Loucy (cell line): ENCODE measurements at regions not wholly inside any gene's neighbourhood (a gene's known extent, or its start where the extent isn't known, plus 50 kb on each side); places are given as distances from the start of the nearest gene placed in this dataset.
A peak's percentile ranks its signal among the peaks of the same experiment; 100 is the strongest.

ENCODE experiments used
- H2AFZ ChIP-seq: fragments of 200-600 bp; sonication (generic); 2 replicates; pipeline ENCODE4 v1.6.0; 2016; ENCODE audit warnings: antibody characterized with exemption, mild to moderate bottlenecking, low read length, moderate library complexity
- H3F3A ChIP-seq: fragments of 200-600 bp; 2 replicates; pipeline ENCODE4 v1.6.0; 2016; ENCODE audit warnings: antibody characterized with exemption, low read depth, mild to moderate bottlenecking
- H3K27me3 ChIP-seq: fragments of 200-600 bp; sonication (generic); 2 replicates; pipeline ENCODE4 v1.6.1; 2014; ENCODE audit warnings: low read length, mild to moderate bottlenecking; ENCODE audit not compliant: insufficient read depth, poor library complexity, severe bottlenecking
- H3K36me3 ChIP-seq: fragments of 200-600 bp; sonication (generic); 2 replicates; pipeline ENCODE4 v1.6.1; 2016; ENCODE audit warnings: low read length; ENCODE audit not compliant: insufficient read depth
- H3K4me1 ChIP-seq: fragments of 200-600 bp; sonication (generic); 2 replicates; pipeline ENCODE4 v1.5.1; 2014; ENCODE audit warnings: low read length, mild to moderate bottlenecking; ENCODE audit not compliant: insufficient read depth, poor library complexity, severe bottlenecking
- H3K4me2 ChIP-seq: fragments of 200-600 bp; sonication (generic); 2 replicates; pipeline ENCODE4 v1.6.0; 2014; ENCODE audit warnings: antibody characterized with exemption, low read length, low read depth, mild to moderate bottlenecking; ENCODE audit not compliant: poor library complexity, severe bottlenecking
- H3K4me3 ChIP-seq: fragments of 200-600 bp; sonication (generic); 2 replicates; pipeline ENCODE4 v1.5.1; 2014; ENCODE audit warnings: low read length, mild to moderate bottlenecking, mixed read lengths; ENCODE audit not compliant: poor library complexity, severe bottlenecking
- H3K79me2 ChIP-seq: fragments of 200-600 bp; sonication (generic); 2 replicates; pipeline ENCODE4 v1.6.1; 2014; ENCODE audit warnings: low read length; ENCODE audit not compliant: insufficient read depth
- H3K9ac ChIP-seq: fragments of 200-600 bp; sonication (generic); 2 replicates; pipeline ENCODE4 v1.6.0; 2014; ENCODE audit warnings: mild to moderate bottlenecking, low read depth, low read length, moderate library complexity; ENCODE audit not compliant: poor library complexity, severe bottlenecking
- H3K9me2 ChIP-seq: fragments of 200-600 bp; sonication (generic); replicated peaks from 2 replicates; pipeline ENCODE4 v1.6.1; 2016; ENCODE audit warnings: low read depth, low read length, mixed read lengths
- H3K9me3 ChIP-seq: fragments of 200-600 bp; sonication (generic); 2 replicates; pipeline ENCODE4 v1.6.1; 2014; ENCODE audit warnings: mild to moderate bottlenecking, antibody characterized with exemption, low read length, low read depth; ENCODE audit not compliant: insufficient read depth
- H4K20me1 ChIP-seq: fragments of 200-600 bp; sonication (generic); 2 replicates; pipeline ENCODE4 v1.6.0; 2014; ENCODE audit warnings: antibody characterized with exemption, low read length, mild to moderate bottlenecking; ENCODE audit not compliant: insufficient read depth, poor library complexity, severe bottlenecking
- CTCF ChIP-seq: fragments of 200-600 bp; sonication (generic); conservative IDR thresholded peaks from 2 replicates; pipeline ENCODE4 v1.5.1; 2014; ENCODE audit warnings: mild to moderate bottlenecking, antibody characterized with exemption, low read length
- EZH2phosphoT487 ChIP-seq: fragments of 200-600 bp; IDR thresholded peaks from 2 replicates; pipeline ENCODE4 v1.6.1; 2018; ENCODE audit warnings: antibody characterized with exemption, mild to moderate bottlenecking, moderate library complexity, borderline replicate concordance

- Histone ChIP-seq H4K20me1 (no peaks in the 10 kb centered on the region), H3K9me2 (no peaks in the 10 kb centered on the region), H3F3A (no peaks in the 10 kb centered on the region), H3K9me3 (no peaks in the 10 kb centered on the region; the same call in 1 of the 2 replicates), H3K36me3 (no peaks in the 10 kb centered on the region), H3K79me2 (no peaks in the 10 kb centered on the region), H3K27me3 (no peaks in the 10 kb centered on the region), H3K4me2 (no peak overlapping the region), H3K4me3 (no peak overlapping the region), H3K9ac (no peak overlapping the region), H3K4me1 (no peaks in the 10 kb centered on the region), H2AFZ (no peak overlapping the region)
- TF ChIP-seq CTCF: no peak
- no peak for TF ChIP-seq EZH2phosphoT487
These were observed 456.1 kb downstream of the DNAH5 start for GRCh38 chr5:13488254-13488931.

DNA sequence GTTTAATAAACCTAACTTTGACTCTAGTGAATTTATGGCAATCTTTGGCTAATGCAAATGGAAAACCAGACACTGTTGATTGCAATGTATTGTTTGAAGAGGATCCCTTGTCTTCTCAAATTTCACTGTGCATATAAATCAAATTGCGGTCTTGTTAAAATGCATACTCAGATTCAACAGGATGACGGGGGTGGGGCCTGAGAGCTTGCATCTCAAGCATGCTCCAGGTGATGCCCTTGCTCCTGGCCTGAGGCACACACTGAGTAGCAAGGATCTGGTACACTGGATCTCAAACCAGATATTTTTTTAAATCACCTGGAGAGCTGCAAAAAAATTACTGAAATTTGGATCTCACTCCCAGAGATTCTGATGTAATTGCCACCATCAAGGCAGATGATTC, 463.7 kb downstream of the DNAH5 start:
- Histone ChIP-seq H3K9me2 (no peaks in the 10 kb centered on the region), H3K9me3 (no peaks in the 10 kb centered on the region), H3F3A (no peaks in the 10 kb centered on the region), H3K79me2 (no peaks in the 10 kb centered on the region), H3K36me3 (no peaks in the 10 kb centered on the region), H2AFZ (no peak overlapping the region), H3K9ac (no peak overlapping the region), H3K4me1 (no peaks in the 10 kb centered on the region), H3K27me3 (no peaks in the 10 kb centered on the region), H3K4me3 (no peak overlapping the region), H3K4me2 (no peak overlapping the region), H4K20me1 (no peaks in the 10 kb centered on the region)
- TF ChIP-seq CTCF (no peak), EZH2phosphoT487 (no peak)

DNA sequence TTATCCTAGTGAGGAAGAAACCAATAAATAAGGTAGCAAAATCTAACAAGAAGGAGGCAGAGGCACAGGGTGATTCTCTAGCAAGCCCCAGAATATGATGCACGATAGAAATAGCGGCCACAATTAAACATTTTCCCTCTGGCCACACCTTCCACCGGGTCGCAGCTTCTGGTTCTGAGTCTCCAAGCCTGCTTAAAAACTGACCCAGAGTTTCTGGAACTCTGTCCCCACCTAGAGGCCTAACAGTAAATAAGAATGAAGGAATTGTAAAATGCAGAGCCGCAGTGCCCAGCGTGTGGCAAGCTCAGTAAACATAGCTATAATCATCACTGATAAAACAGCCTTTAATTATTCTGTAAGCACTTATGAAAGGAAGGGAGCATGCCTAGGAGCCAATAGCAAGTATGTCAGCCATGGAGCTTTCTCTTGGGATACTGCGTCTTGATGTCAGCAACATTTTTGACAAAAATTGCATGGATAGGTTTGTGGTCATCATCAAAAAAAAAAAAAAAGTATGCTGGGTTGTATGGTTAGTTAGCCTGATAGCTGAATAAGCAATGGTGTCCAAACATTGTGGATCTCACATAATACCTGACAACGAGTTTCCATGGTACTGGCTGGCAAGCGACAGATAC, 465.5 kb downstream of the DNAH5 start:
- H3K9ac ChIP-seq: no peak overlapping the region
- H3K4me2 ChIP-seq: no peak overlapping the region
- no peaks in the 10 kb centered on the region for H3K36me3 ChIP-seq
- no peaks in the 10 kb centered on the region for H3K27me3 ChIP-seq
- H3F3A ChIP-seq: no peaks in the 10 kb centered on the region
- no peaks in the 10 kb centered on the region for H4K20me1 ChIP-seq
- no peak overlapping the region for H2AFZ ChIP-seq
- TF ChIP-seq EZH2phosphoT487: no peak
- peak; percentile 40 for TF ChIP-seq CTCF
- H3K4me3 ChIP-seq: no peak overlapping the region
- no peaks in the 10 kb centered on the region for H3K9me3 ChIP-seq
- H3K4me1 ChIP-seq: no peaks in the 10 kb centered on the region
- H3K9me2 ChIP-seq: no peaks in the 10 kb centered on the region
- H3K79me2 ChIP-seq: no peaks in the 10 kb centered on the region
